ENCODE measurements at regions not wholly inside any gene's neighbourhood (a gene's known extent, or its start where the extent isn't known, plus 50 kb on each side); places are given as distances from the start of the nearest gene placed in this dataset.

- Histone ChIP-seq H3K36me3 (ENCODE audit: control insufficient read depth, insufficient read depth, low read length) (no peaks in the 10 kb centered on the region), H3K9ac (ENCODE audit: low read length) (no peak overlapping the region), H3K9me3 (ENCODE audit: control insufficient read depth, low read length) (no peaks in the 10 kb centered on the region), H3K4me1 (ENCODE audit: control insufficient read depth, insufficient read depth, low read length) (no peaks in the 10 kb centered on the region), H3K4me3 (ENCODE audit: low read length) (no peak overlapping the region), H3K27me3 (ENCODE audit: control insufficient read depth, insufficient read depth, low read length) (no peaks in the 10 kb centered on the region)
Measured at GRCh38 chr5:168123631-168124528, 167.6 kb upstream of the WWC1 start.

DNA sequence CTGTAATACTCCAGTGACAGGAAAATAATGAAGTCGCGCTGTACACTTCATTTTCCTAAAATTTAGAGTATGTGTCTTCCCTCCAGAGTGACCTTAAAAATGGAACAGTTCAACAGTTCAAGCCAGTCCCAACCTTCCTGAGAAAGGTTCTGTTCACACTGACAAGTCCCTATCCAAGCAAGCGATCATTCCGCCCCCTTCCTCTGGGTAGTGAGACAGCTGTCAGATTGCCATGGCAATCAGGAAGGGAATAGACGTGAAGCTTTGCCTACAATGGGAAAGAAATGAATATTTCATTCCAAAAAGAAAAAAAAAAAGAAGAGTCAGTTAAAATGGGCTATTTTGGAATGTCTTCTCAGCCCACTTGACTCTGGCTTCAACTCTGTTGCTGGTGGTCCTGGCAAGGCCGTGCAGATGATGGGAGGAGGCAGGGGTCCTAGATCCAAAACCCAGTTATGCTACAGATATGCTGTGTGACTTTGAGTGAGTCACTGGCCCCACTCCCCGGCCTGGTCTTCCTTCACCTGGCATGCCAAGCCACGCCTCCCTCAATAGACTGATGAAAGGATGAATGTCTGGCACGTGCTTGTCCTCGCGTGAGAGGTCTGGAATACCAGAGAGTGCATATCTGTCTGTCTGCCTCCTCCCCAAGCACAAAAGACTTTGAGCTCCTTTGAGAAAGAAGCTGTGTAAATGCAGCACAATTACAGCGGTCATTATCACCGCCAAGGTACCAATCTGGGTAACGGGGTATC, 165.8 kb upstream of the WWC1 start:
- Histone ChIP-seq H3K4me3 (ENCODE audit: low read length) (no peak overlapping the region), H3K4me1 (ENCODE audit: control insufficient read depth, insufficient read depth, low read length) (no peaks in the 10 kb centered on the region), H3K9me3 (ENCODE audit: control insufficient read depth, low read length) (no peaks in the 10 kb centered on the region), H3K9ac (ENCODE audit: low read length) (no peak overlapping the region), H3K36me3 (ENCODE audit: control insufficient read depth, insufficient read depth, low read length) (no peaks in the 10 kb centered on the region), H3K27me3 (ENCODE audit: control insufficient read depth, insufficient read depth, low read length) (no peaks in the 10 kb centered on the region)

DNA sequence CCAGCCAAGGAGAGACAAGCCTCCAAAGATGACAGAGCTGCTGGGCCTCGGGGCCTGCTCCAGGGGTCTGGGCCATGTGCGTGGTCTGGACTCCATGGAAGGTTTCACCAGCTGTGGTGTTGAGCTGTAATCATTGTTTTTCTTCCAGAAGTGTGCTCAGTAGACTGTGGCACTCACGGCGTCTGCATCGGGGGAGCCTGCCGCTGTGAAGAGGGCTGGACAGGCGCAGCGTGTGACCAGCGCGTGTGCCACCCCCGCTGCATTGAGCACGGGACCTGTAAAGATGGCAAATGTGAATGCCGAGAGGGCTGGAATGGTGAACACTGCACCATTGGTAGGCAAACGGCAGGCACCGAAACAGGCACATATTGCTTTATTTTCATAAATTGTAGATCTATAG, 164.8 kb upstream of the WWC1 start:
- Histone ChIP-seq H3K9ac (ENCODE audit: low read length) (no peak overlapping the region), H3K4me1 (ENCODE audit: control insufficient read depth, insufficient read depth, low read length) (no peaks in the 10 kb centered on the region), H3K36me3 (ENCODE audit: control insufficient read depth, insufficient read depth, low read length) (no peaks in the 10 kb centered on the region), H3K4me3 (ENCODE audit: low read length) (no peak overlapping the region), H3K27me3 (ENCODE audit: control insufficient read depth, insufficient read depth, low read length) (no peaks in the 10 kb centered on the region), H3K9me3 (ENCODE audit: control insufficient read depth, low read length) (no peaks in the 10 kb centered on the region)

GRCh38 chr5:168128111-168128510, 163.3 kb upstream of the WWC1 start:
- H3K27me3 ChIP-seq (ENCODE audit: control insufficient read depth, insufficient read depth, low read length), result no peaks in the 10 kb centered on the region
- H3K9me3 ChIP-seq (ENCODE audit: control insufficient read depth, low read length), result no peaks in the 10 kb centered on the region
- H3K36me3 ChIP-seq (ENCODE audit: control insufficient read depth, insufficient read depth, low read length), result no peaks in the 10 kb centered on the region
- H3K4me1 ChIP-seq (ENCODE audit: control insufficient read depth, insufficient read depth, low read length), result no peaks in the 10 kb centered on the region
- no peak overlapping the region for H3K4me3 ChIP-seq (ENCODE audit: low read length)
- H3K9ac ChIP-seq (ENCODE audit: low read length), result no peak overlapping the region

DNA sequence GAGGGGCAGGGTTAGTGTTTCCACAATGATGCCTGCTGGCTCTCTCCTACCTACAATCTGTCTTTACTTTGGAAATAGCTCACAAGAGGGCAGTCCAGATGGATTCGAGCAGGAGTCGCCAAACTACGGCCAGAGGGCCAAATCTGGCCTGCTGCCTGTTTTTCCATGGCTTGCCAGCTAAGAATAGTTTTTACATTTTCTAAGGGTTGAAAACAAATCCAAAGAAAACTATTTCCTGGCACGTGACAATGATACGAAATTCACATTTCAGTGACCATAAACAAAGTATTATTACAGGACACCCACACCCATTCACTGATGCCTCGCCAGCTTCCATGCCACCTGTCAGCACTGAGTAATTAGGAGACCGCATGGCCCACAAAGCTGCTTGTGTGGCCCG, 162.9 kb upstream of the WWC1 start:
- no peaks in the 10 kb centered on the region for H3K36me3 ChIP-seq (ENCODE audit: control insufficient read depth, insufficient read depth, low read length)
- no peaks in the 10 kb centered on the region for H3K4me1 ChIP-seq (ENCODE audit: control insufficient read depth, insufficient read depth, low read length)
- no peaks in the 10 kb centered on the region for H3K27me3 ChIP-seq (ENCODE audit: control insufficient read depth, insufficient read depth, low read length)
- H3K4me3 ChIP-seq (ENCODE audit: low read length), result no peak overlapping the region
- no peak overlapping the region for H3K9ac ChIP-seq (ENCODE audit: low read length)
- H3K9me3 ChIP-seq (ENCODE audit: control insufficient read depth, low read length), result no peaks in the 10 kb centered on the region

DNA sequence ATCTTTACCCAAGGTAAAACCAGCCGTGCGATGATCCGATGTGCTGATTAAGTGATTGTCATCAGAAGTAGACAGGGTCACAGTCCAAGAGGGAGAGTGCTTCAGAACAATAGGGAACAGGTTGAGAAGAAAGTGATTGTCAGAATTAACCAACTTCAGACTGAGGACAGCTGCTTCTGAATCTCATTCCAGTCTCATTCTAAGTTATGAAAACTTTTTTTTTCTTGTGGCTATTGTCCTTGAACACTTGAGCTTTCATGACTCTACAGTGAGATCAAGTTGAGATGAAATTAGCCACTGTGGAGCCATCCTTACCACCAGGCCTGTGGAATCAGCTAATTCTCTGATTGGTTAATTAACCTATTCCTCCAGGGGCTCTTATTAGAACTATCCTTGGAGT, 159.9 kb upstream of the WWC1 start:
- no peaks in the 10 kb centered on the region for H3K9me3 ChIP-seq (ENCODE audit: control insufficient read depth, low read length)
- H3K27me3 ChIP-seq (ENCODE audit: control insufficient read depth, insufficient read depth, low read length), result no peaks in the 10 kb centered on the region
- H3K4me1 ChIP-seq (ENCODE audit: control insufficient read depth, insufficient read depth, low read length), result peaks cover 7% of the 10 kb centered on the region
- no peak overlapping the region for H3K4me3 ChIP-seq (ENCODE audit: low read length)
- no peak overlapping the region for H3K9ac ChIP-seq (ENCODE audit: low read length)
- no peaks in the 10 kb centered on the region for H3K36me3 ChIP-seq (ENCODE audit: control insufficient read depth, insufficient read depth, low read length)

DNA sequence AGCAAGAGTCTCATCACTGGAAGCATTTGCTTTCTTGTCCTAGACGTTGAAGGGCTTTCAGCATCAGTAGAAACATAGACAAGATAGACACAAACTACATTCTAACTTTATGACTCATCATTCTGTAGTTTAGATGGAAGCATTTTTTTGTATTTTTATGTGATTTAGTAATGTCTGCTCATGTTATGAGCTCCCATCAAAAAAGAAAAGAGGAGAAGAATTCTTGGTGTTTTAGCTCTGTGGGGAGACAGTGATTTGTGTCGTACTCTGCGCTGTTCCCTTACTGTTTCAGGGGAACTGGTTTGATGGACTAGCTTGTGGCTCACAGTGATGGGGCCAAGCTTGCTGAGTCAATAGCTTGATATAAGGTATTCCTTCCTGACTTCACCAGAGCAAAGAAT, 159.2 kb upstream of the WWC1 start:
- Histone ChIP-seq H3K27me3 (ENCODE audit: control insufficient read depth, insufficient read depth, low read length) (no peaks in the 10 kb centered on the region), H3K4me1 (ENCODE audit: control insufficient read depth, insufficient read depth, low read length) (peaks cover 14% of the 10 kb centered on the region), H3K9me3 (ENCODE audit: control insufficient read depth, low read length) (no peaks in the 10 kb centered on the region), H3K36me3 (ENCODE audit: control insufficient read depth, insufficient read depth, low read length) (no peaks in the 10 kb centered on the region), H3K9ac (ENCODE audit: low read length) (no peak overlapping the region), H3K4me3 (ENCODE audit: low read length) (no peak overlapping the region)

- Histone ChIP-seq H3K27me3 (ENCODE audit: control insufficient read depth, insufficient read depth, low read length) (no peaks in the 10 kb centered on the region), H3K9ac (ENCODE audit: low read length) (no peak overlapping the region), H3K9me3 (ENCODE audit: control insufficient read depth, low read length) (no peaks in the 10 kb centered on the region), H3K4me1 (ENCODE audit: control insufficient read depth, insufficient read depth, low read length) (peaks cover 28% of the 10 kb centered on the region), H3K36me3 (ENCODE audit: control insufficient read depth, insufficient read depth, low read length) (no peaks in the 10 kb centered on the region), H3K4me3 (ENCODE audit: low read length) (no peak overlapping the region)
Measured at GRCh38 chr5:168135897-168136296, 155.5 kb upstream of the WWC1 start.

GRCh38 chr5:168136340-168136739, 155.1 kb upstream of the WWC1 start:
- no peaks in the 10 kb centered on the region for H3K9me3 ChIP-seq (ENCODE audit: control insufficient read depth, low read length)
- no peak overlapping the region for H3K4me3 ChIP-seq (ENCODE audit: low read length)
- H3K36me3 ChIP-seq (ENCODE audit: control insufficient read depth, insufficient read depth, low read length), result no peaks in the 10 kb centered on the region
- H3K27me3 ChIP-seq (ENCODE audit: control insufficient read depth, insufficient read depth, low read length), result no peaks in the 10 kb centered on the region
- H3K9ac ChIP-seq (ENCODE audit: low read length), result no peak overlapping the region
- peaks cover 28% of the 10 kb centered on the region for H3K4me1 ChIP-seq (ENCODE audit: control insufficient read depth, insufficient read depth, low read length)

- peaks cover 28% of the 10 kb centered on the region for H3K4me1 ChIP-seq (ENCODE audit: control insufficient read depth, insufficient read depth, low read length)
- no peaks in the 10 kb centered on the region for H3K36me3 ChIP-seq (ENCODE audit: control insufficient read depth, insufficient read depth, low read length)
- H3K9me3 ChIP-seq (ENCODE audit: control insufficient read depth, low read length), result no peaks in the 10 kb centered on the region
- no peak overlapping the region for H3K4me3 ChIP-seq (ENCODE audit: low read length)
- no peaks in the 10 kb centered on the region for H3K27me3 ChIP-seq (ENCODE audit: control insufficient read depth, insufficient read depth, low read length)
- H3K9ac ChIP-seq (ENCODE audit: low read length), result no peak overlapping the region
Measured at GRCh38 chr5:168137265-168137664, 154.2 kb upstream of the WWC1 start.

DNA sequence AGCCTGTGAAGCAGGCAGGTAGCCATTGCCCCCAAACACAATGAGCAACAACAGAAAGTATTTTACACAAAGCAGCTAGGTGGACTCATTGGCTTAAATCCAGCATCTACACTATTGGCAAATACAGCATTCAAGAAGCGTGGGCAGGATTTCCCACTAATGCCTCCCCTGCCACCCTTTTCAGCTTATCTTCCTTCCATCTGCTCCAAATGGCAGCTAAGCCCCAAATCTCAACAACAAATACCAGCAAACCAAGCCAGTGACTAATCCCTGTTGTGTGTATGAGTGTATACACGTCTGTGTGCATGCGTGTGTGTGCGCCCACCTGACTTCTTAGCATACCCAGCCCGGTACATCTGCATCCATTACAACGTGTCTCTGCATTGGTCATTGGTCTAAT, 151.2 kb upstream of the WWC1 start:
- H3K4me1 ChIP-seq (ENCODE audit: control insufficient read depth, insufficient read depth, low read length), result peaks cover 28% of the 10 kb centered on the region
- no peaks in the 10 kb centered on the region for H3K36me3 ChIP-seq (ENCODE audit: control insufficient read depth, insufficient read depth, low read length)
- H3K9me3 ChIP-seq (ENCODE audit: control insufficient read depth, low read length), result no peaks in the 10 kb centered on the region
- H3K9ac ChIP-seq (ENCODE audit: low read length), result no peak overlapping the region
- H3K27me3 ChIP-seq (ENCODE audit: control insufficient read depth, insufficient read depth, low read length), result no peaks in the 10 kb centered on the region
- no peak overlapping the region for H3K4me3 ChIP-seq (ENCODE audit: low read length)

- Histone ChIP-seq H3K9me3 (ENCODE audit: control insufficient read depth, low read length) (no peaks in the 10 kb centered on the region), H3K9ac (ENCODE audit: low read length) (no peak overlapping the region), H3K36me3 (ENCODE audit: control insufficient read depth, insufficient read depth, low read length) (no peaks in the 10 kb centered on the region), H3K27me3 (ENCODE audit: control insufficient read depth, insufficient read depth, low read length) (no peaks in the 10 kb centered on the region), H3K4me3 (ENCODE audit: low read length) (no peak overlapping the region), H3K4me1 (ENCODE audit: control insufficient read depth, insufficient read depth, low read length) (peaks cover 12% of the 10 kb centered on the region)
Measured at GRCh38 chr5:168142402-168142801, 149.0 kb upstream of the WWC1 start.

Data from mucosa of stomach (tissue), 1 donor.